ENCODE measurements at regions not wholly inside any gene's neighbourhood (a gene's known extent, or its start where the extent isn't known, plus 50 kb on each side); places are given as distances from the start of the nearest gene placed in this dataset.

DNA sequence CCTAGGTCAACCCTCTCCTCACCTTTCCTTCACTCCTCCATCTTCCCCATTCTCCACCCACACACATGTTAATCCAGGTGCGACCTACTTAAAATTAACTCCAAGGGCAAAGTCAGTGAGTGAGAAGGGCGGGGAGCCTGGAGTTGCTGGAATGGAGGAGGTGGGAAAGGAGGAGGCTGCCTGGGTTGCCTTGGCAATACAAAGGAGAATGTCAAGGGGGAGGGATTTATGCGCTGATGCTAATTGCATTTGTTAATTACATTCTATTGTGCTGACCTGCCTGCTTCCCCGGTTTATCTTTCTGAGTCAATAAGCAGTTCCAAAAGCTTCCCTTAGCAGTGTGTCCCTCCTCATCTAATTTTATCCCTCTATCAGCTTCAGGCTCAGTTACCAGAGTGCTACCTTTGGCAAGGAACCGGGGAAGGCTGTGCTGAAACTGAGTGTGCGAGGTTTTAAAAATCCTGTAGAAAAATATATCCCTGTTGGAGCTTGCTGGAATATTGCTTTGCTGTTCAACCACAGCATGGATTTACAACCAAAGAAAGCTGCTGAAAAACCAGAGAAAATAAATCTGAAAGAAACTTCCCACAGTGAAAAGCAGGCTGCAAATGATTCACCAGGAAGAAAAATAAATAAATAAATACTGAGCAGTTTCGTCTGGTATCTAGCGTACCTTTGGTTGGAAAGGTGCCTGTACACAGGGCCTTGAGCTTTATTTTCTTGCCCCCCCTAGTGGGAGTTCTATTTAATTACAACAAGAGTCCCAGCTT is 113.2 kb upstream of the DGKB start (continued):
- TF ChIP-seq, protein P1, sequence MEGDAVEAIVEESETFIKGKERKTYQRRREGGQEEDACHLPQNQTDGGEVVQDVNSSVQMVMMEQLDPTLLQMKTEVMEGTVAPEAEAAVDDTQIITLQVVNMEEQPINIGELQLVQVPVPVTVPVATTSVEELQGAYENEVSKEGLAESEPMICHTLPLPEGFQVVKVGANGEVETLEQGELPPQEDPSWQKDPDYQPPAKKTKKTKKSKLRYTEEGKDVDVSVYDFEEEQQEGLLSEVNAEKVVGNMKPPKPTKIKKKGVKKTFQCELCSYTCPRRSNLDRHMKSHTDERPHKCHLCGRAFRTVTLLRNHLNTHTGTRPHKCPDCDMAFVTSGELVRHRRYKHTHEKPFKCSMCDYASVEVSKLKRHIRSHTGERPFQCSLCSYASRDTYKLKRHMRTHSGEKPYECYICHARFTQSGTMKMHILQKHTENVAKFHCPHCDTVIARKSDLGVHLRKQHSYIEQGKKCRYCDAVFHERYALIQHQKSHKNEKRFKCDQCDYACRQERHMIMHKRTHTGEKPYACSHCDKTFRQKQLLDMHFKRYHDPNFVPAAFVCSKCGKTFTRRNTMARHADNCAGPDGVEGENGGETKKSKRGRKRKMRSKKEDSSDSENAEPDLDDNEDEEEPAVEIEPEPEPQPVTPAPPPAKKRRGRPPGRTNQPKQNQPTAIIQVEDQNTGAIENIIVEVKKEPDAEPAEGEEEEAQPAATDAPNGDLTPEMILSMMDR (IDR thresholded peaks at IDR 0.05; ENCODE audit: low read depth, low read length, missing input control), result peak; percentile 77
- TF ChIP-seq JUND (IDR thresholded peaks at IDR 0.05), result peak in 1 of 2 donors; percentile 43

DNA sequence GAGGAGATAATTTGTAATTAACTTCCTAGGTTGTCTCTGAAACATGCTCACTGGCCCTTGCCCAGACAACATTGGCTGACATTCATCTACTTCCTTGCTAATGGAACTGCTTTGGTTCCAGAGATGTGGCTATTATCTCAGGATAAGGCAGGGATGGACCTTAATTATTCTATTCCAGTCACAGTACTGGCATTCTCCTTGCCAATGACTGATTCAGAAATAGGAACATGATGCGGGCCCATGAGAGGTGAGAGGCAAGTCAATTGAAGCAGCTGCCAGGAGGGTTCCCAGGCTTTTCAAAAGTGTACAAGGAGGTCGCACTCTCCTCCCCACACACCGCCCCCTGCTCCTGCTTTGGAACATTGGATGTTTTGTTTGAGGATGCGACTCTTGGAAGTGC is 109.6 kb upstream of the DGKB start:
- Histone ChIP-seq H3K4me1 (ENCODE audit: control insufficient read depth in 4 of 4, insufficient read depth in 4 of 4, low read length in 3 of 4) (peaks cover 1 to 16% (median 14%) of the 10 kb centered on the region in 4 donors), H3K27me3 (ENCODE audit: control insufficient read depth in 4 of 4, insufficient read depth in 4 of 4, low read length in 3 of 4) (no peaks in the 10 kb centered on the region), H3K9me3 (ENCODE audit: control insufficient read depth in 4 of 4, low read length in 3 of 4) (no peaks in the 10 kb centered on the region), H3K27ac (ENCODE audit: low read depth in 1 of 2, low read length in 2 of 2) (no peak overlapping the region), H3K9ac (ENCODE audit: low read depth in 1 of 2, low read length in 2 of 2) (no peak overlapping the region), H3K36me3 (ENCODE audit: control insufficient read depth in 4 of 4, insufficient read depth in 3 of 4, low read depth in 1 of 4, low read length in 3 of 4) (no peaks in the 10 kb centered on the region), H3K4me3 (ENCODE audit: low read depth in 1 of 3, low read length in 3 of 3) (no peak overlapping the region)
- no peak for DNase-seq (ENCODE audit: low spot score)
- no peak for TF ChIP-seq NR2F2 (IDR thresholded peaks at IDR 0.05)
- TF ChIP-seq, protein P1 (IDR thresholded peaks at IDR 0.05; ENCODE audit: low read depth, low read length, missing input control), result no peak
- TF ChIP-seq, protein P2, sequence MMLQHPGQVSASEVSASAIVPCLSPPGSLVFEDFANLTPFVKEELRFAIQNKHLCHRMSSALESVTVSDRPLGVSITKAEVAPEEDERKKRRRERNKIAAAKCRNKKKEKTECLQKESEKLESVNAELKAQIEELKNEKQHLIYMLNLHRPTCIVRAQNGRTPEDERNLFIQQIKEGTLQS (IDR thresholded peaks at IDR 0.05), result no peak
- TF ChIP-seq, protein P3, sequence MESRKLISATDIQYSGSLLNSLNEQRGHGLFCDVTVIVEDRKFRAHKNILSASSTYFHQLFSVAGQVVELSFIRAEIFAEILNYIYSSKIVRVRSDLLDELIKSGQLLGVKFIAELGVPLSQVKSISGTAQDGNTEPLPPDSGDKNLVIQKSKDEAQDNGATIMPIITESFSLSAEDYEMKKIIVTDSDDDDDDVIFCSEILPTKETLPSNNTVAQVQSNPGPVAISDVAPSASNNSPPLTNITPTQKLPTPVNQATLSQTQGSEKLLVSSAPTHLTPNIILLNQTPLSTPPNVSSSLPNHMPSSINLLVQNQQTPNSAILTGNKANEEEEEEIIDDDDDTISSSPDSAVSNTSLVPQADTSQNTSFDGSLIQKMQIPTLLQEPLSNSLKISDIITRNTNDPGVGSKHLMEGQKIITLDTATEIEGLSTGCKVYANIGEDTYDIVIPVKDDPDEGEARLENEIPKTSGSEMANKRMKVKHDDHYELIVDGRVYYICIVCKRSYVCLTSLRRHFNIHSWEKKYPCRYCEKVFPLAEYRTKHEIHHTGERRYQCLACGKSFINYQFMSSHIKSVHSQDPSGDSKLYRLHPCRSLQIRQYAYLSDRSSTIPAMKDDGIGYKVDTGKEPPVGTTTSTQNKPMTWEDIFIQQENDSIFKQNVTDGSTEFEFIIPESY (IDR thresholded peaks at IDR 0.05), result no peak
- no peak for TF ChIP-seq RXRA (IDR thresholded peaks at IDR 0.05)
- TF ChIP-seq FOXA2 (IDR thresholded peaks at IDR 0.05), result no peak
- no peak for TF ChIP-seq EGR1 (IDR thresholded peaks at IDR 0.05; ENCODE audit: low read depth in 2 of 2)
- TF ChIP-seq, protein P4, sequence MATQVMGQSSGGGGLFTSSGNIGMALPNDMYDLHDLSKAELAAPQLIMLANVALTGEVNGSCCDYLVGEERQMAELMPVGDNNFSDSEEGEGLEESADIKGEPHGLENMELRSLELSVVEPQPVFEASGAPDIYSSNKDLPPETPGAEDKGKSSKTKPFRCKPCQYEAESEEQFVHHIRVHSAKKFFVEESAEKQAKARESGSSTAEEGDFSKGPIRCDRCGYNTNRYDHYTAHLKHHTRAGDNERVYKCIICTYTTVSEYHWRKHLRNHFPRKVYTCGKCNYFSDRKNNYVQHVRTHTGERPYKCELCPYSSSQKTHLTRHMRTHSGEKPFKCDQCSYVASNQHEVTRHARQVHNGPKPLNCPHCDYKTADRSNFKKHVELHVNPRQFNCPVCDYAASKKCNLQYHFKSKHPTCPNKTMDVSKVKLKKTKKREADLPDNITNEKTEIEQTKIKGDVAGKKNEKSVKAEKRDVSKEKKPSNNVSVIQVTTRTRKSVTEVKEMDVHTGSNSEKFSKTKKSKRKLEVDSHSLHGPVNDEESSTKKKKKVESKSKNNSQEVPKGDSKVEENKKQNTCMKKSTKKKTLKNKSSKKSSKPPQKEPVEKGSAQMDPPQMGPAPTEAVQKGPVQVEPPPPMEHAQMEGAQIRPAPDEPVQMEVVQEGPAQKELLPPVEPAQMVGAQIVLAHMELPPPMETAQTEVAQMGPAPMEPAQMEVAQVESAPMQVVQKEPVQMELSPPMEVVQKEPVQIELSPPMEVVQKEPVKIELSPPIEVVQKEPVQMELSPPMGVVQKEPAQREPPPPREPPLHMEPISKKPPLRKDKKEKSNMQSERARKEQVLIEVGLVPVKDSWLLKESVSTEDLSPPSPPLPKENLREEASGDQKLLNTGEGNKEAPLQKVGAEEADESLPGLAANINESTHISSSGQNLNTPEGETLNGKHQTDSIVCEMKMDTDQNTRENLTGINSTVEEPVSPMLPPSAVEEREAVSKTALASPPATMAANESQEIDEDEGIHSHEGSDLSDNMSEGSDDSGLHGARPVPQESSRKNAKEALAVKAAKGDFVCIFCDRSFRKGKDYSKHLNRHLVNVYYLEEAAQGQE (IDR thresholded peaks at IDR 0.05), result no peak
- TF ChIP-seq YY1 (IDR thresholded peaks at IDR 0.05), result no peak
- TF ChIP-seq FOXA1 (IDR thresholded peaks at IDR 0.05), result no peak
- TF ChIP-seq, protein P5, sequence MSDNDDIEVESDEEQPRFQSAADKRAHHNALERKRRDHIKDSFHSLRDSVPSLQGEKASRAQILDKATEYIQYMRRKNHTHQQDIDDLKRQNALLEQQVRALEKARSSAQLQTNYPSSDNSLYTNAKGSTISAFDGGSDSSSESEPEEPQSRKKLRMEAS (IDR thresholded peaks at IDR 0.05), result no peak
- no peak for TF ChIP-seq SP1 (IDR thresholded peaks at IDR 0.05)
- no peak for TF ChIP-seq JUND (IDR thresholded peaks at IDR 0.05)
- TF ChIP-seq TAF1 (conservative IDR thresholded peaks at IDR 0.05), result no peak
- no peak for TF ChIP-seq HNF4A (conservative IDR thresholded peaks at IDR 0.05)
- TF ChIP-seq GABPA (IDR thresholded peaks at IDR 0.05 in 1 of 2, conservative IDR thresholded peaks at IDR 0.05 in 1 of 2), result no peak
- no peak for TF ChIP-seq HNF4G (IDR thresholded peaks at IDR 0.05)
- no peak for TF ChIP-seq RAD21 (IDR thresholded peaks at IDR 0.05)
- whole genome bisulfite sequencing, result 93% methylated on average over 4 of the region's 4 CpGs
